ENCODE measurements at regions not wholly inside any gene's neighbourhood (a gene's known extent, or its start where the extent isn't known, plus 50 kb on each side); places are given as distances from the start of the nearest gene placed in this dataset.

- TF ChIP-seq ZBTB33 (IDR thresholded peaks at IDR 0.05) (peak; percentile 35), FOXA1 (IDR thresholded peaks at IDR 0.05) (no peak)
Measured at GRCh38 chr6:106728296-106728870, 99.0 kb downstream of the QRSL1 start (continued).

GRCh38 chr6:106727480-106728149 lies 98.2 kb downstream of the QRSL1 start:
- TF ChIP-seq ATF3 (IDR thresholded peaks at IDR 0.05) (no peak), FOXA2 (IDR thresholded peaks at IDR 0.05) (no peak), HNF4A (conservative IDR thresholded peaks at IDR 0.05) (no peak), TAF1 (conservative IDR thresholded peaks at IDR 0.05) (no peak), GABPA (IDR thresholded peaks at IDR 0.05 in 1 of 2, conservative IDR thresholded peaks at IDR 0.05 in 1 of 2) (no peak)
- Histone ChIP-seq H3K9ac (ENCODE audit: low read depth in 1 of 2, low read length in 2 of 2) (peak overlapping the region in 1 of 2 donors; percentile 86), H3K27ac (ENCODE audit: low read depth in 1 of 2, low read length in 2 of 2) (peak overlapping the region; percentile 81), H3K9me3 (ENCODE audit: control insufficient read depth in 4 of 4, low read length in 3 of 4) (no peaks in the 10 kb centered on the region), H3K4me3 (ENCODE audit: low read depth in 1 of 3, low read length in 3 of 3) (no peak overlapping the region), H3K36me3 (ENCODE audit: control insufficient read depth in 4 of 4, insufficient read depth in 3 of 4, low read depth in 1 of 4, low read length in 3 of 4) (no peaks in the 10 kb centered on the region), H3K4me1 (ENCODE audit: control insufficient read depth in 4 of 4, insufficient read depth in 4 of 4, low read length in 3 of 4) (peaks cover 17 to 61% (median 44%) of the 10 kb centered on the region in 4 donors), H3K27me3 (ENCODE audit: control insufficient read depth in 4 of 4, insufficient read depth in 4 of 4, low read length in 3 of 4) (no peaks in the 10 kb centered on the region)
- no peak for DNase-seq (ENCODE audit: low spot score)
- 87% methylated on average over 3 of the region's 3 CpGs for WGBS

- Histone ChIP-seq H3K36me3 (ENCODE audit: control insufficient read depth in 4 of 4, insufficient read depth in 3 of 4, low read depth in 1 of 4, low read length in 3 of 4) (no peaks in the 10 kb centered on the region), H3K9ac (ENCODE audit: low read depth in 1 of 2, low read length in 2 of 2) (peak overlapping the region in 1 of 2 donors; percentile 42), H3K4me3 (ENCODE audit: low read depth in 1 of 3, low read length in 3 of 3) (no peak overlapping the region), H3K27ac (ENCODE audit: low read depth in 1 of 2, low read length in 2 of 2) (peak overlapping the region; percentile 61 to 63), H3K9me3 (ENCODE audit: control insufficient read depth in 4 of 4, low read length in 3 of 4) (no peaks in the 10 kb centered on the region), H3K4me1 (ENCODE audit: control insufficient read depth in 4 of 4, insufficient read depth in 4 of 4, low read length in 3 of 4) (peaks cover 9 to 35% (median 25%) of the 10 kb centered on the region in 4 donors), H3K27me3 (ENCODE audit: control insufficient read depth in 4 of 4, insufficient read depth in 4 of 4, low read length in 3 of 4) (no peaks in the 10 kb centered on the region)
- WGBS, result 39% methylated on average over 2 of the region's 2 CpGs
- no peak for DNase-seq (ENCODE audit: low spot score)
- TF ChIP-seq CTCF (IDR thresholded peaks at IDR 0.05; ENCODE audit: low read depth, low read length, missing input control) (no peak), TAF1 (conservative IDR thresholded peaks at IDR 0.05) (no peak), REST (IDR thresholded peaks at IDR 0.05) (peak; percentile 59), MAX (IDR thresholded peaks at IDR 0.05) (peak; percentile 36), RXRA (IDR thresholded peaks at IDR 0.05) (peak; percentile 95 to 97), JUND (IDR thresholded peaks at IDR 0.05) (peak in 1 of 2 donors; percentile 91), FOXA1 (IDR thresholded peaks at IDR 0.05) (peak; percentile 61), EGR1 (IDR thresholded peaks at IDR 0.05; ENCODE audit: low read depth in 2 of 2) (peak in 1 of 2 donors; percentile 62), GABPA (IDR thresholded peaks at IDR 0.05 in 1 of 2, conservative IDR thresholded peaks at IDR 0.05 in 1 of 2) (no peak), HNF4G (IDR thresholded peaks at IDR 0.05) (peak; percentile 27), ZBTB33 (IDR thresholded peaks at IDR 0.05) (no peak), SP1 (IDR thresholded peaks at IDR 0.05) (peak; percentile 73), HNF4A (conservative IDR thresholded peaks at IDR 0.05) (peak; percentile 67 to 75), ATF3 (IDR thresholded peaks at IDR 0.05) (peak; percentile 11), RAD21 (IDR thresholded peaks at IDR 0.05) (peak; percentile 54 to 58), FOXA2 (IDR thresholded peaks at IDR 0.05) (peak; percentile 48), YY1 (IDR thresholded peaks at IDR 0.05) (peak; percentile 77)
Measured at GRCh38 chr6:106724848-106725247, 95.5 kb downstream of the QRSL1 start.
